ENCODE measurements at regions not wholly inside any gene's neighbourhood (a gene's known extent, or its start where the extent isn't known, plus 50 kb on each side); places are given as distances from the start of the nearest gene placed in this dataset.

DNA sequence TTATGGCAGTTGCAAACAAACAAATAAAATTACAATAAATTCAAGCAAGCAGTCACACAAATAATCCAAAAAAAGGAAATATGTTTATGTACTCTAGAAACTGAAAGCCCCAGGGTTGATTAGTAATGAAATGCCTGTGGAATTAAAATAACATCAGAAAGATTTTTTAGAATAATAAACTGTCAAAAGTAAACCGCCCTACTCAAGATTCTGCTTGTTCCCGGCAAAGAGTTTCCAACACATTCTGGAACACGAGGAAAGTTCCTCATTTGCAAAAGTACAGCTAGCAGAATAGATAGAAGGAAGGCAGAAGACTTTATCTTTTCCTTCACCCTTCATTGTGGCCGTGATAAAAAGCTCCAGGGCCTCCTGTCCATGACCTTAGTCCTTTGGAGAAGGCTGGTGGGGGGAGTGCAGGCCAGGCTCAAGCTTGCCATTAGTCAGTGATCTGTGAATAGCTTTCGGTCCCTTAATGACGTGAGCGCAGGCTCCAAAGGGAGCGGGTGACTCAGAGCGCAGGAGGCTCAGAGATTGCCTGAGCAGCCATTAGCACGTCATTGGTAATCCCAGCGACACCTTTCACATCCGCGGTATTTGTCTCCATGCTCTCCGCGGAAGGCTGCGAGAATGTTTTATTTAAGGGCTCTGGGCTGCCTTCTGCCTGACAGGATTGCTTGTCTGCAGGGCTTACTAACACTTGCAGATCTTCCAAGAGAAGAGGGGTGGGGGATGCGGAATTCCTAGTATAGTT lies 458.3 kb downstream of the METTL15 start:
- DNase-seq = no peak

DNA sequence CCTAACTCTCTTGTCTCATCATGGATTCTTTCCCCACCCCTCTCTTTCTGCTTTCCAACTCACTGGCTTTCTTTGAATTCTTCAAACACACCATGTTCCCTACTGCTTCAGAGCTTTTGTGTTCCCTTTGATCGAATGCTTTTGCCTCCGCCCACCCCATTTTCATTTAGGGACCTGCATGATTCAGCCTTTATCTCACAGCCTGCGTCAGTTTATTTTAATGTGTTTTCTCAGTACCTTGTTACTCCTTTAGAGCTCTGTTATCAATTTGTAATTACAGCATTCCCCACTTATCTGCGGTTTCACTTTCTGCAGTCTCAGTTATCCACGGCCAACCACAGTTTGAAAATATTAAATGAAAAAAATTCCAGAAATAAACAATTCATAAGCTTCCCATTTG lies 451.3 kb downstream of the METTL15 start:
- no peak for DNase-seq

DNA sequence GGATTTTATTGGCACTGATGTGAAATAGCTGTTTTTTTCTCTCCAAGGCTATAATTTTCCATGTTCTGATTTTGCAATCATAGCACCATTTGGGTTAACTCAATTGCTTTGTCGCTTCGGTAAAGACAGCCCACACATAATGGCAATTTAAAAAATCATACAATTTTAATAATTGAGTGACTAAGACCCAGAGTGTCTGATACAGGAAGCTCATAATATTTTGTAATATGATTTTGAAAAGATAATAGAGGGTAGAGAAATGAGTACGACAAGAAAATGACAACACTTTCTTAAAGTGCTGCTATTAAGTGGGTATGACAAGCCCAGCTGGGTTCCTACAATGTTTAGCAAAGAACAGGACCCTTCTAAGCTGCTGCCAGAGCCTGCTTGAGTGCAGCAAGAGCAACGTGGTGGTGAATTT lies 439.1 kb downstream of the METTL15 start:
- DNase-seq = no peak

DNA sequence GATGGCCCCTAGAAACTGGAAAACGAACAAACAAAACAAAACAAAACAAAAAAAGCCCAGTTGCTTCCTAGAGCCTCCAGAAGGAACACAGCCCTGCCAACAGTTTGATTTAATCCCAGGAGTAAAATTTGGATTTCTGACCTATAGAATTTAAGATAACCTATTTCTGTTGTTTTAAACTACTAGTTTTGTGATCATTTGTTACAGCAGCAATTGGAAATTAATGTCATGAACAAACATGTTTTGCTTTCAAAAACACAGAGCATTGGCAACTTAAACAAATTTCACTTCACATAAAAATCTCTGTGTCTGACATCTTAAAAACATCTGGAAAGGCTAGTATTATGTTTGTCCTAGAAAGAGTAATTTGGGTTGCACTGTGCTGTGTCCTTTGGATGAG lies 437.3 kb downstream of the METTL15 start:
- DNase-seq = no peak

DNA sequence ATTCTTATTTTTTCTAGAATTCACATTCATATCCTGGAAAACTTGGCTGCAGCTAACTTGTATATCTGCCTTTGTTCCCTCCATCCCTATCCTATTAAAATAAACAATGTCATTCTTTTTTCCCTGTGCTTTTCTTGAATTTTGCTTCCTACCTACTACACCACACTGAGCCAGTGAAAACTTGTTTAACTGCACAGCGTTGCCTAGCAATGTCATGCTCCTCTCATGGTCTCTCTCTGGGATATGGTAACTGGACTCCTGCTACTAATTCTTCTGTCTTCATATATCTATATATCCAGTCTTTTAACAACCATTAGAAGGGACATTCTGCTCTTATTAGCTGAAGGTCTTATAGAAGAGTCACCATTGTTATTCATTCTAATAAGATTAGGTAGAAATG lies 434.4 kb downstream of the METTL15 start:
- DNase-seq = no peak

DNA sequence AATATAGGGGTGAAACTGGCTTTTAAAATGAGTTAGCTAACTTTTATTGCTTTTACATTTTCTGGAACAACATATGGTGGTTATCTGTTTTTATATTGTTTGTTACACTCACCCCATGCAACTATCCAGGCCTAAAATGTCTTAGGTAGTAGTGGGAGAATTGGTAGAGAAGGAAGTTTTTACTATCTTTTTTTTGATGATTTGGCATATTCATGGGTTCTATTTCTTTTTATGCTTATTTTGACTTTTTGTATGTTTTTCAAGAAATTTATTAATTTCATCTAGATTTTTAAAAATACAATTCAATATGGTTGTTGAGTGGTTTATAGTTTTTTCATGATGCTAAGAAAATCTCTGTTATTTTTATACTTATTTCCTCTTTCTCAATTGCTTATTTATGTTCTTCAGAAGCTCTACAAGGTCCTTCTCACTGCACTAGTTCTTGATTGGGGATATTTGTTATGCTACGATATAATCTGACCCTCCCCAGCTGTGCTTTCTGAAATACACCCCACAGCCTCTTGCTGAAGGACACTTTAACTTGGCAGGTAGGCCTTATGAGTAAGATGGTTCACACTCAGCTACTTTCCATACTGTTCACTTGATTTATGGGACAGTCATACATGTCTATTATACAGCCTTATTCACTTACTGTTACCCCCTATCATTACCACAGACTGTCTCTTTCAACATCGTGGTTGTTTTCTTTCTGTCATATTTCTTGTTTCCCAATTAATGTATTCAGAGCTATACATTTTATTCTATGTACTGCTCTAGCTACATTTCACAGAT lies 431.2 kb downstream of the METTL15 start:
- no peak for DNase-seq

DNA sequence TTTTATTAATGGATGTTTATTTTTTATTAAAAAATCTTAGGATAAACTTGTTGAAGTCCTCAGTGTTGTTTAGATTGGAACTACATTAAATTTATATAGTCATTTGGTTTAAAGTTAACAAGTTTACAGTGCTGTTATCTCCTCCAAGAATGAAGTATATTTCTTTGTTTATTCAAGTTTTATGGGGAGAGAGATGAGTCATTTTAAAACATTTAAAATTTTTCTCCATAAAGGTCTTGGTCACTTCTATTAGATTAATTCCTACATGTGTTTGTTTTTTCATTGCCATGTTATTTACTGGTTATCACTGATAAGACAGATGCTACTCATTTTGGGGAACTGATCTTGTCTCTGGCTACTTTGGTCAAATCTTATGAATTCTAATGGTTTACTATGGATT lies 429.6 kb downstream of the METTL15 start:
- no peak for DNase-seq

DNA sequence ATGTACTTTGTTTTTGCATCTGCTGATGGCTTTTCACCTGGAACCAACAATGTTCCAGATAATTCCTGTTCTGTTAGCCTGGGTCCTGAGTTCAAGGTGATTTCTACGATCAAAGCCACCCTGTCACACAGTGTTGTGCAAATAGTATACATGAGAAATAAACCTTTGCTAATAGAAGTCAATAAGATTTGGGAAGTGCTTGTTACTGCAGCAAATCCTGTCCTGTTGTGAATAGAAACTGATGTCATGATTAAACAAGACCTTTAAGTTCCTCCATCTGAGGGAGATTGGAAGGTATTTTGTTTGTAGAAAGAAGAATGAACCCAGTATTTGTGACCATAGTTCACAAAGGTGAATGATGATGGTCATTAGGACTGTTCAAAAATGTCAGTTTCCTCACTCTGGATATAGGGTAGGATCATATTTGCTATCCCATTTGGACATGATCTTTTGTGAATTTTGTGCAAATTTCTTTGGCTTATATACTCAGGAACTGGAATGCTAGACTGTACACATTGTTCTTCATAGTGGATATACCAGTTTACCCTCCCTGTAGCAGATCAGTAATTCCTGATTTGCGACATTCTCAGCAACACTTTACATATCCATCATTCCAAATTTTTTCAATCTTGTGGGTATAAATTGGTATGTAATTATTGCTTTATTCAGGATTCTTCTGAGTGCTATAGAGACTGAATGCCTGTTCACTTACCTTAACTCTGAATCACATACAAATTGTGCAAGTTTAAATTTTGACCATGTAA lies 428.5 kb downstream of the METTL15 start:
- DNase-seq = no peak

DNA sequence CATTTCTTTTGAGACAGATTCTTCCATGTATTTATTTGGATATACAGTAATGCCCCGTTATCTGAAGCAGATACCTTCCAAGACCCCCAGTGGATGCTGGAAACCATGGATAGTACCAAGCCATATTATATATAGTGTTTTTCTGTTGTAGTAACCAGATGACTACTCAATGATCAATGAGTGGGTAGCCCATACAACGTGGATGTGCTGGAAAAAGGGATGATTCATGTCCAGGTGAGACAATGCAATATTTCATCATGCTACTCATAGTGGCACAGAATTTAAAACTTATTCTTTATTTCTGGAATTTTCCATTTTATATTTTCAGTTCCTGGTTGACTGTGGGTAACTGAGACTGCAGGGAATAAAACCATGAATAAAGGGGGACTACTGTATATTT lies 427.5 kb downstream of the METTL15 start:
- DNase-seq = no peak

DNA sequence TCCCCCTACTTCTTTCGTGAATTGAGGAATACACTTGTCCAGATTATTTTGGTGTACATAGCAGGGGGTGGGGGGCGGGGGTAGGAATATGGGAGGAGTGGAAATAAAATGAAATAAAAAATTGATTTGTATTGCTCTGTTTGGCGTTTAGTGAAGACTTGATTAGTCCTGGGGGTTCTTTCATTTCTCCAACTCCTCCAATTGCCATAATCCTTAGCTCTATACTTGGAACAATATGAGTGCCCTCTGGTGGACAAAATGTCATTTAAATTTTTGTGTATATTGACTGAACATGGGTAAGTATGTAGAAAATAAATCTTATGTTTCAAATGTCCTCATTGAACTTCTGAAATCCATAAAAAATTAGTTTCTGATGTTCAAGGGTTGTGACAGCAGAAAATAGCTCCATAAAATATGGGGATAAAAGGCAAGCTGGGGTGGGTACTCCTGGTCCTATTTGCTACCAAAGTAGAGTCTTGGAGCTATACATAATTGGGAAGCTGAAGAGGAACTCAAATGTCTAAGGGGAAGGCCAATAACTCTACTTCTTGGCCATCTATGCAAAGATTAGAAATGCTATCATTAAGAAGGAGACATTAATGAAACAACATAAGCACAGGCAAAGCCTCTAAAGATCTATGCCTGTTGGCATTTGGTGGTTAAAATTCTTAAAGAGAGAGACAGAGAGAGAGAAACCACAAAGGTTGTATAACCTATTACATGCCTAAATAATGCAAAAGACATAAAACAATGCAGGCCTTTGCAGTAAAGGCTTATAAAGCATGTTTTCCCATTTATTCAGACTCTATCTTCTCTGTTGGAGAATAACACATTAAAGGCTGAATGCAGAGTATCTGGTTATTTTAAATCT lies 421.6 kb downstream of the METTL15 start:
- DNase-seq = no peak

DNA sequence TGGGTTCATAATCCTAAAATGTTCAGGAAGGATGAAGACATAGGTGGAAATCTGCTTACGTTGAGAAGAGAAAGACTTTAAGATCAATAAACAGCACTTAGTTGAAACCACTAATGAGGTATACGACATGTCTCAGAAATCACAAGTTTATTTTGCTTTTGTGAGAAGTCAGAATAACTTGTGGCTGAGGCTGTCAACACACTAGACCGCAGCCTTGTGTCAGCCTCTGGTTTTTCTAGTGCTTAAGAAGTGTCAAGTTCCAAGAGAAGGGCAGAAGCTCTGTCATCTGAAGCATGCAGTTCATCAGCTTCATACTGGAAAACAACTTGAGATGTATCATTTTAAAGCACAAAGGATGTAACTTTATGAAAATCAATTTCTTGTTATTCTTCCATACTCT lies 420.9 kb downstream of the METTL15 start:
- no peak for DNase-seq

DNA sequence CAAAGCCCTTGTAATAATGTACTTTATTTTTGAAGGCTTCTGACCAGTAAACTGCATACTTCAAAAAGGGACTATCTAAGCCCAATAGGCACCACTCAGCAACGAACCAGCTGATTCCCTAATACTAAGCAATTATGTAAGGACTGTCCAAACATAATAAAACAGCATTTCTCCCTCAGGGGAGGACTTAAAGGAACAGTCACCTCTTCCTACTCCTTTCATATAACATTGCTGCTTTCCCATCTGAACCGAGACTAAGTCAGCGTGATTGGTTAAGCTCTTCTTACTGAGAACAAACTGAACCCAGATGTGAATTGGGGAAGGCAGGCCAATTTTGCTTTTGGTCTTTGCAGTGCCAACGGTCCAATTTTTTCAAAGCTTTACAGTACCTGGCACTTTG lies 420.0 kb downstream of the METTL15 start:
- DNase-seq = no peak

DNA sequence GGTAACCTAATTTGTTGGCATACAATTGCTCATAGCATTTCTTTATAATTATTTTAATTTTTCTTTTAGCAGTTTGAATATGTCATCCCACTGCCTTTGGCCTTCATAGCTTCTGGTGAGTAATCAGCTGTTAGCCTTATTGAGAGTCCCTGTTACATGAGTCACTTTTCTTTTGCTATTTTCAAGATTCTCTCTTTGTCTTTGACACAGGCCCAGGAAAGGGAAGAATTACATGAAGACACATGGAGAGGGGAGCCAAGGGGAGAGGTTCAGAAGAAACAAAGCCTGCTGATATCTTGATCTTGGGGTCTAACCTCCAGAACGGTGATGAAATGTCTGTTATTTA lies 418.2 kb downstream of the METTL15 start:
- DNase-seq = no peak

DNA sequence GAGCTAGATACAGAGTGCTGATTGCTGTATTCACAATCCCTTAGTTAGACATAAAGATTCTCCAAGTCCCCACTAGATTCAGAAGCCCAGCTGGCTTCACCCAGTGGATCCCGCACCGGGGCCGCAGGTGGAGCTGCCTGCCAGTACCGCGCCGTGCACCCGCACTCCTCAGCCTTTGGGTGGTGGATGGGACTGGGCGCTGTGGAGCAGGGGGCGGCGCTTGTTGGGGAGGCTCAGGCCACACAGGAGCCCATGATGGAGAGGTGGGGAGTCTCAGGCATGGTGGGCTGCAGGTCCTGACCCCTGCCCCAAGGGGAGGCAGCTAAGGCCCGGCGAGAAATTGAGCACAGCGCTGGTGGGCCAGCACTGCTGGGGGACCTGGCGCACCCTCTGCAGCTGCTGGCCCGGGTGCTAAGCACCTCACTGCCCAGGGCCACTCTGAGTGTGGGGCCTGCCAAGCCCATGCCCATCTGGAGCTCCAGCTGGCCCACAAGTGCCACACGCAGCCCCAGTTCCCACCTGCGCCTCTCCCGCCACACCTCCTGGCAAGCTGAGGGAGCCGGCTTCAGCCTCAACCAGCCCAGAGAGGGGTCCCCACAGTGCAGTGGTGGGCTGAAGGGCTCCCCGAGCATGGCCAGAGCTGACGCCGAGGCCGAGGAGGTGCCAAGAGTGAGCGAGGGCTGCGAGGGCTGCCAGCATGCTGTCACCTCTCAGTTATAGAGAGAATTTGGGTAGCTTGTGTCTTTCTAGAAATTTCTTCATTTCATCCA lies 417.6 kb downstream of the METTL15 start:
- no peak for DNase-seq

DNA sequence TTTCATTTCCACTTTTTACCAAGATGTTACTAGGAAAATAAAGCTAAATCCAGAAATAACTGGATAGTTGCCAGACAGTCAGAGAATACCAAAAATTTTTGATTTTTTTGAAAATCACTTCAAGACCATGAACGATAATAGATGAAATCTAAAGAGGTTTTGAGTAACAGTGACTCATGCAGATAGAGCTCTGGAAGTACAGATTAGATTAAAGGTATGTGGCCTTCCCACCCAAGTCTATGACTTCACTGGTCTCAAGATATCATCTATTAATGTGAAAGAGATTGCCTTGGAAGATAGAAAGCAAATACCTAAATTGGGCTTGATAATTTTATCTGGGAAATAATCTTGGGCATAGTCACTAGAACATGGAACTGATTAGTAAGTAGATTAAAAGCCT lies 415.9 kb downstream of the METTL15 start:
- no peak for DNase-seq

DNA sequence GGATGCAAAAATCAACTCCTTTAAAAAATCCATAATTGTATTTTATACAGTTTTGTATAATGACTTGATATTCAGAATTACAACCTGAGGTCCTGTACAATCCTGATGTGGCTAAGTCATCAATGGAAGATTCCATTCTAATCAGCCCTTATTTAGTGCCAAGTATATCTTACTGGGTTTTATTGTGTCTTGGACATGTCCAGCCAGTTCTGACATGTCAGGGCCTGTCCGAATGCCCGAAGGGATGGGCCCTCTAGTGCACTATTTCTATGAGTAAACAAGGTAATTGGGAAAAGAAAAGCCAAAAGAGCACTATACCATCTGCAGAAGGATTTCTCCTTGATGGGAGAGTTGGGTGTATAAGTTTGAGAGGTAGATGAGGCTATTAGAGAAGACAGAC lies 412.9 kb downstream of the METTL15 start:
- no peak for DNase-seq

DNA sequence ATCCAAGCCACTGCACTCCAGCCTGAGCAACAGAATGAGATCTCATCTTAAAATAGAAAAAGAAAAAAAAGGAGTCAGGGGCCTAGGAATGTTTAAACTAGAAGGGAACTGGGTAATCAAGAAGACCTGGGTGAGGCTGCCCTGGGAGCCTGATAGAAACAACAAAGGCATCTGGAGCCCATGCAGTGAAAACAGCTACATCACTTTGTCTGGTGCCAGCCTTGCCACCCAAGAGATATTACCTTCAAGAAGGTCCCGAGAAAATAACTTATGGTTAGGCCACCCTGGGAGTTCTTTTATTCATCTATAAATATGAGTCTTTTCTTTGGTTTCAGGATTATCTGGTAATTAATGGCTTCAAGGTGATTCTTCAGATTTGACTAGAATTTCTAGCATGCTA lies 412.1 kb downstream of the METTL15 start:
- DNase-seq = no peak

DNA sequence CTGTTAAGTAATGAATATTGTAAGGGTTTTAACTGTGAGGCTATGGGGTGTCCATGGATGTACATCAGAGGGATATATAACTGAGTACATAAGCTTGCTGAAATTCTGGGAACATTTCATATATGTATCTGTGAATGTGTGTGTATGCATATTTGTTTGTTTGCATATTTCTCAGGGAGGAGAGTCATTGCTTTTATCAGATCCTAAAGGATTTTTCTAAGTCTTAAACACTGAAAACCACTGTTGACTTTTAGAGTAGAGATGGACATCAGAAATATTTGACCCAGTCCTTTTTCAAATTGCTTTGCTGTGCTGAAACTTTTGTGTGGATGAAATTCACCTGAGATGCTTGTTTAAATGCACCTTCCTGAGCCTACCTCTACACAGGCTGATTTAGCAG lies 410.6 kb downstream of the METTL15 start:
- no peak for DNase-seq

DNA sequence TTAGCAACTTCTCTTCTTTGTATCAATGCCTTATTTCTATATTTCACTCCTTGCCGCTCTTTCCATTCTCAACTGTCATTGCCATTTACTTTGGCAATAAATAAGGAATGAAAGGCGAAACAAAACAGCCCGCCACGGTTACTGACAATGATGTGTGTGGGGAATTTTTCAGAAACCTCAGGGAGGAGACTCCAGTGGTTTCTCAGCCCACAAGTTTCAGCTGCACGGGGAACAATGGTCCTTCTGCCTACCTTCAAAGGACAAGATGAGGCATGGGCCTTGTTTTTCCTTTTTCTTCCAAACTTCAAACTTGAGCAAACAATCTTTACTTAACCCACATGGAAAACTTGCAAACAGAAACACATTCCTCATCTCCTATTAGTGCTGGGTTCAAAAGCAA lies 409.4 kb downstream of the METTL15 start:
- DNase-seq = no peak

DNA sequence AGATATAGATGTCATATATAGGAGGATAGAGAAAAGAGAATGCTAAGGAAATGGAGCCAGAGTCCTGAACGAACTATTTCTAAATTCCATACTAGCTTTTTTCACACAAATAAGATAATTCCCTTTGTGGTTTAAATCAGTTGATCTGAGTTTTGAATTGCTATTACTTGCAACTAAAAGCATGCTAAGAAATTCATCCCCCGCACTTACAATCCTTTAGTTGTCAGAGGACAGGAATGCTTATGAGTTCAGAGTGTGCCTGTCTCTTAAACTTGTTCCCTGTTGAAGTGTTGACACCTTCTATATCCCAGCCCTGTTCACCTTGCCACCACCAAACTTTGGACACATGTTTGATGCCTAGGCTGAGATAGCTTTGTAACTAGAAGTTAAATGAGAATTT lies 406.2 kb downstream of the METTL15 start:
- DNase-seq = no peak

DNA sequence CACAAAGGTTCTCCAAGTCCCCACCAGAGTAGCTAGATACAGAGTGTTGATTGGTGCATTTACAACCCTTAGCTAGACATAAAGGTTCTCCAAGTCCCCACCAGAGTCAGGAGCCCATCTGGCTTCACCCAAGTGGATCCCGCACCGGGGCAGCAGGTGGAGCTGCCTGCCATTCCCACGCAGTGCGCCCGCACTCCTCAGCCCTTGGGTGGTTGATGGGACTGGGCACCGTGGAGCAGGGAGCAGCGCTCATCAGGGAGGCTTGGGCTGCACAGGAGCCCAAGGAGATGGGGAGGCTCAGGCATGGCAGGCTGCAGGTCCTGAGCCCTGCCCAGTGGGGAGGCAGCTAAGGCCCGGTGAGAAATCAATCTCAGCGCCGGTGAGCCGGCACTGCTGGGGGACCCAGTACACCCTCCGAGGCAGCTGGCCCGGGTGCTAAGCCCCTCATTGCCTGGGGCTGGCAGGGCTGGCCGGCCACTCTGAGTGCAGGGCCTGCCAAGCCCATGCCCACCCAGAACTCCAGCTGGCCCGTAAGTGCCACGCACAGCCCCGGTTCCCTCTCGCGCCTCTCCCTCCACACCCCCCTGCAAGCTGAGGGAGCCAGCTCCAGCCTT lies 404.1 kb downstream of the METTL15 start:
- no peak for DNase-seq

DNA sequence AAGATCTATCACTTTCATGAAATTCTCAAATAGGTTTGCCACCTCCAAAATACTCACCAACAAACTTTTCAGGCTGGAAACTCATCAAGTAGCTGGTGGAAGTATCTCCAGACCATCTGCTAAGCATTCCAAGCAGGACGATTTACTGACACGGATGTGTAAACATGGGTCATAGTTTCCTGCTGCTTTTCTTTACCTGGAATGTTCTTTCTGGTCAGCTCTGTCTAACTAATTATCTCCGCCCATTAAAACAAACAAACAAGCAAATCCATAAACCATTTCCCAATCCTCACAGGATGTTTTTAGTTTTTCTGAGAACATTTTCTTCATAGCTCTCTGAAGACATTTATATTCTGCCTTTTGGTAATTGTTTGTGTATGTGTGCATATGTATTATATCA lies 397.0 kb downstream of the METTL15 start:
- no peak for DNase-seq

Measured in stimulated activated CD4-positive, alpha-beta T cell treated with anti-CD3 and anti-CD28 coated beads, Interleukin-4, amount 100 ng/mL, for 1 hour (primary cell).